ENCODE measurements at regions not wholly inside any gene's neighbourhood (a gene's known extent, or its start where the extent isn't known, plus 50 kb on each side); places are given as distances from the start of the nearest gene placed in this dataset.

GRCh38 chr4:110675426-110675825 is 52.5 kb upstream of the PITX2 start:
- DNase-seq (ENCODE audit: low spot score): no peak

- no peak for DNase-seq (ENCODE audit: low spot score)
These were observed 53.4 kb upstream of the PITX2 start for GRCh38 chr4:110676241-110676640.

GRCh38 chr4:110678517-110679227 is 55.8 kb upstream of the PITX2 start:
- DNase-seq (ENCODE audit: low spot score): no peak

- DNase-seq (ENCODE audit: low spot score): no peak
These were observed 57.4 kb upstream of the PITX2 start for GRCh38 chr4:110680265-110680664.

GRCh38 chr4:110681381-110681780 is 58.5 kb upstream of the PITX2 start:
- peak; percentile 31 for DNase-seq (ENCODE audit: low spot score)

- DNase-seq (ENCODE audit: low spot score): no peak
These were observed 59.4 kb upstream of the PITX2 start for GRCh38 chr4:110682311-110682710.

- no peak for DNase-seq (ENCODE audit: low spot score)
These were observed 60.7 kb upstream of the PITX2 start for GRCh38 chr4:110683601-110684000.

GRCh38 chr4:110702326-110702725 is 79.4 kb upstream of the PITX2 start:
- no peak for DNase-seq (ENCODE audit: low spot score)

GRCh38 chr4:110704748-110705439 is 82.0 kb upstream of the PITX2 start:
- DNase-seq (ENCODE audit: low spot score): no peak

GRCh38 chr4:110705440-110705782 is 82.5 kb upstream of the PITX2 start:
- no peak for DNase-seq (ENCODE audit: low spot score)

- no peak for DNase-seq (ENCODE audit: low spot score)
These were observed 87.2 kb upstream of the PITX2 start for GRCh38 chr4:110710070-110710469.

- DNase-seq (ENCODE audit: low spot score): no peak
These were observed 89.6 kb upstream of the PITX2 start for GRCh38 chr4:110712486-110712885.

GRCh38 chr4:110730318-110730717 is 107.4 kb upstream of the PITX2 start:
- DNase-seq (ENCODE audit: low spot score): no peak

GRCh38 chr4:110733901-110734300 is 111.0 kb upstream of the PITX2 start:
- no peak for DNase-seq (ENCODE audit: low spot score)

- peak; percentile 17 for DNase-seq (ENCODE audit: low spot score)
These were observed 112.8 kb upstream of the PITX2 start for GRCh38 chr4:110735686-110736085.

- no peak for DNase-seq (ENCODE audit: low spot score)
These were observed 115.1 kb upstream of the PITX2 start for GRCh38 chr4:110737931-110738330.

GRCh38 chr4:110742143-110742542 is 119.3 kb upstream of the PITX2 start:
- no peak for DNase-seq (ENCODE audit: low spot score)

- no peak for DNase-seq (ENCODE audit: low spot score)
These were observed 125.2 kb upstream of the PITX2 start for GRCh38 chr4:110748071-110748470.

GRCh38 chr4:110751183-110751582 is 128.3 kb upstream of the PITX2 start:
- no peak for DNase-seq (ENCODE audit: low spot score)

- no peak for DNase-seq (ENCODE audit: low spot score)
These were observed 129.1 kb upstream of the PITX2 start for GRCh38 chr4:110751986-110752385.

GRCh38 chr4:110753466-110753865 is 130.6 kb upstream of the PITX2 start:
- no peak for DNase-seq (ENCODE audit: low spot score)

- DNase-seq (ENCODE audit: low spot score): no peak
These were observed 131.8 kb upstream of the PITX2 start for GRCh38 chr4:110754716-110755115.

GRCh38 chr4:110769578-110769977 is 146.7 kb upstream of the PITX2 start:
- no peak for DNase-seq (ENCODE audit: low spot score)

- DNase-seq (ENCODE audit: low spot score): no peak
These were observed 147.5 kb upstream of the PITX2 start for GRCh38 chr4:110770353-110770752.

Data from AG20443 (cell line).